HL-60 (cell line): ENCODE measurements at regions not wholly inside any gene's neighbourhood (a gene's known extent, or its start where the extent isn't known, plus 50 kb on each side); places are given as distances from the start of the nearest gene placed in this dataset.

Source experiments
- CTCF ChIP-seq: IDR thresholded peaks from one replicate; pipeline ENCODE4 v1.5.1; 2011; ENCODE audit warnings: low read length, control low read depth, inconsistent platforms; ENCODE audit not compliant: insufficient read depth
- GABPA ChIP-seq: IDR thresholded peaks from 2 replicates; pipeline ENCODE4 v1.6.1; 2012; ENCODE audit warnings: low read depth
- POLR2AphosphoS5 ChIP-seq: IDR thresholded peaks from 2 replicates; pipeline ENCODE4 v1.6.1; 2012; ENCODE audit warnings: low read depth
- REST ChIP-seq: IDR thresholded peaks from 2 replicates; pipeline ENCODE4 v1.6.1; 2012; ENCODE audit warnings: low read depth; ENCODE audit not compliant: insufficient replicate concordance
- SPI1 ChIP-seq: IDR thresholded peaks from 2 replicates; pipeline ENCODE4 v1.6.1; 2012; ENCODE audit warnings: low read depth, mild to moderate bottlenecking, borderline replicate concordance

- no peak for TF ChIP-seq REST
- no peak for TF ChIP-seq CTCF
- no peak for TF ChIP-seq GABPA
- no peak for TF ChIP-seq POLR2AphosphoS5
- TF ChIP-seq SPI1, result no peak
Observed at GRCh38 chr14:62018606-62019005, 256.4 kb downstream of the SNAPC1 start.
